ENCODE measurements at regions not wholly inside any gene's neighbourhood (a gene's known extent, or its start where the extent isn't known, plus 50 kb on each side); places are given as distances from the start of the nearest gene placed in this dataset.

DNA sequence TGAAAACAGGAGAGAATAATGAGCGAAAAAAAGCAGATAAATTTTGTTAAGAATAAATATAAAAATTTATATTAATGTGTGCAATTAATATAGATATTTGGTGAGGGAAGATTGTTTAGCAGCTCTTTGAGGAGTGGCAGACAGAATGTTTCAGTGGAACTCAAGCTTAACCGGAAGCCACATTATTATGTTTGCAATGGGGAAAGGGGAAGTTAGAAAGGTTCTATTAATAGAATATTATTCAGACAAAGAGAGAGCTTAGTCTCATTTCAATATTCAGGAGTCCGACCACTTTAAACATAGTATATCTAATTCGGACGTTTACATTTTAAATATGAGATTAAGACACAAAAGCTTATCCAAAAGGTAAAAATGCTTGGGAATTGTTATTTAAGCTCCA is 81.6 kb upstream of the KHDRBS2 start:
- TF ChIP-seq CTCF (IDR thresholded peaks at IDR 0.05; ENCODE audit: insufficient read depth, low read length) = no peak
- TF ChIP-seq, protein P1, sequence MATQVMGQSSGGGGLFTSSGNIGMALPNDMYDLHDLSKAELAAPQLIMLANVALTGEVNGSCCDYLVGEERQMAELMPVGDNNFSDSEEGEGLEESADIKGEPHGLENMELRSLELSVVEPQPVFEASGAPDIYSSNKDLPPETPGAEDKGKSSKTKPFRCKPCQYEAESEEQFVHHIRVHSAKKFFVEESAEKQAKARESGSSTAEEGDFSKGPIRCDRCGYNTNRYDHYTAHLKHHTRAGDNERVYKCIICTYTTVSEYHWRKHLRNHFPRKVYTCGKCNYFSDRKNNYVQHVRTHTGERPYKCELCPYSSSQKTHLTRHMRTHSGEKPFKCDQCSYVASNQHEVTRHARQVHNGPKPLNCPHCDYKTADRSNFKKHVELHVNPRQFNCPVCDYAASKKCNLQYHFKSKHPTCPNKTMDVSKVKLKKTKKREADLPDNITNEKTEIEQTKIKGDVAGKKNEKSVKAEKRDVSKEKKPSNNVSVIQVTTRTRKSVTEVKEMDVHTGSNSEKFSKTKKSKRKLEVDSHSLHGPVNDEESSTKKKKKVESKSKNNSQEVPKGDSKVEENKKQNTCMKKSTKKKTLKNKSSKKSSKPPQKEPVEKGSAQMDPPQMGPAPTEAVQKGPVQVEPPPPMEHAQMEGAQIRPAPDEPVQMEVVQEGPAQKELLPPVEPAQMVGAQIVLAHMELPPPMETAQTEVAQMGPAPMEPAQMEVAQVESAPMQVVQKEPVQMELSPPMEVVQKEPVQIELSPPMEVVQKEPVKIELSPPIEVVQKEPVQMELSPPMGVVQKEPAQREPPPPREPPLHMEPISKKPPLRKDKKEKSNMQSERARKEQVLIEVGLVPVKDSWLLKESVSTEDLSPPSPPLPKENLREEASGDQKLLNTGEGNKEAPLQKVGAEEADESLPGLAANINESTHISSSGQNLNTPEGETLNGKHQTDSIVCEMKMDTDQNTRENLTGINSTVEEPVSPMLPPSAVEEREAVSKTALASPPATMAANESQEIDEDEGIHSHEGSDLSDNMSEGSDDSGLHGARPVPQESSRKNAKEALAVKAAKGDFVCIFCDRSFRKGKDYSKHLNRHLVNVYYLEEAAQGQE (IDR thresholded peaks at IDR 0.05; ENCODE audit: insufficient replicate concordance, low read depth) = no peak
- no peak for TF ChIP-seq SPI1 (IDR thresholded peaks at IDR 0.05; ENCODE audit: borderline replicate concordance, low read depth)
